ENCODE measurements at regions not wholly inside any gene's neighbourhood (a gene's known extent, or its start where the extent isn't known, plus 50 kb on each side); places are given as distances from the start of the nearest gene placed in this dataset.

GRCh38 chr11:15726221-15726746 lies 611.6 kb downstream of the INSC start:
- TF ChIP-seq ZNF717 (CRISPR knock-in tag; IDR thresholded peaks at IDR 0.05), result no peak
- no peak for TF ChIP-seq CREB3L1 (IDR thresholded peaks at IDR 0.05; ENCODE audit: borderline replicate concordance, low read depth)
- no peak for TF ChIP-seq ZNF133 (CRISPR knock-in tag; IDR thresholded peaks at IDR 0.05)
- no peak for TF ChIP-seq HSF4 (CRISPR knock-in tag; IDR thresholded peaks at IDR 0.05; ENCODE audit: borderline replicate concordance)
- no peak for TF ChIP-seq PHF8 (IDR thresholded peaks at IDR 0.05; ENCODE audit: borderline replicate concordance, low read length)
- no peak for TF ChIP-seq HMG20A (CRISPR knock-in tag; conservative IDR thresholded peaks at IDR 0.05)
- TF ChIP-seq ZZZ3 (IDR thresholded peaks at IDR 0.05), result no peak
- no peak for TF ChIP-seq CTCF (IDR thresholded peaks at IDR 0.05 in 2 of 3, conservative IDR thresholded peaks at IDR 0.05 in 1 of 3; ENCODE audit: insufficient read depth in 2 of 3, low read depth in 1 of 3, low read length in 3 of 3)
- TF ChIP-seq RCOR1 (IDR thresholded peaks at IDR 0.05; ENCODE audit: borderline replicate concordance in 1 of 2, low read depth in 2 of 2, low read length in 2 of 2), result no peak
- no peak for TF ChIP-seq EZH2 (IDR thresholded peaks at IDR 0.05; ENCODE audit: borderline replicate concordance, low read depth, low read length)
